CD14-positive monocyte (primary cell): ENCODE measurements at regions not wholly inside any gene's neighbourhood (a gene's known extent, or its start where the extent isn't known, plus 50 kb on each side); places are given as distances from the start of the nearest gene placed in this dataset.

Source experiments
- DNase-seq, 3 donors: peaks; one replicate each; pipeline ENCODE4 v3.0.0-alpha.2; 2011 to 2022
- H2AFZ ChIP-seq: 2 replicates; pipeline ENCODE4 v1.6.0; 2012; ENCODE audit warnings: mild to moderate bottlenecking, low read depth, low read length, inconsistent platforms; ENCODE audit not compliant: insufficient read depth, poor library complexity, severe bottlenecking
- H3K27ac ChIP-seq, 2 donors: 1 replicate in 1 of 2; 2 replicates in 1 of 2; pipeline ENCODE4 v1.5.1; 2012 to 2013; ENCODE audit warnings: low read length in 2 of 2, control low read depth in 1 of 2, inconsistent platforms in 1 of 2, low read depth in 1 of 2, mild to moderate bottlenecking in 1 of 2
- H3K27me3 ChIP-seq, 2 donors: one replicate each; pipeline versions ENCODE4 v1.6.0 to v1.6.1; 2011 to 2013; ENCODE audit warnings: low read length in 2 of 2; ENCODE audit not compliant: control insufficient read depth in 2 of 2, insufficient read depth in 2 of 2
- H3K36me3 ChIP-seq, 2 donors: replicated peaks in 1 of 2; 1 replicate in 1 of 2; 2 replicates in 1 of 2; pipeline versions ENCODE4 v1.5.1 to v1.6.1; 2012 to 2013; ENCODE audit warnings: low read length in 2 of 2, control low read depth in 1 of 2, inconsistent platforms in 1 of 2, mild to moderate bottlenecking in 1 of 2; ENCODE audit not compliant: insufficient read depth in 2 of 2, control insufficient read depth in 1 of 2
- H3K4me1 ChIP-seq, 2 donors: 1 replicate in 1 of 2; 2 replicates in 1 of 2; pipeline versions ENCODE4 v1.5.1 to v1.6.1; 2012 to 2013; ENCODE audit warnings: low read length in 2 of 2, control low read depth in 1 of 2, inconsistent platforms in 1 of 2, mild to moderate bottlenecking in 1 of 2, moderate library complexity in 1 of 2; ENCODE audit not compliant: insufficient read depth in 2 of 2, control insufficient read depth in 1 of 2
- H3K4me2 ChIP-seq: replicated peaks from 2 replicates; pipeline ENCODE3; 2012; ENCODE audit warnings: low read length, moderate library complexity, mild to moderate bottlenecking; ENCODE audit not compliant: poor library complexity, severe bottlenecking; ENCODE audit errors: extremely low read depth
- H3K4me3 ChIP-seq, 3 experiments: fragments of 200-600 bp in 1 of 3; sonication (generic) in 1 of 3; replicated peaks in 1 of 3; 1 replicate in 2 of 3; 2 replicates in 1 of 3; pipeline ENCODE4 v1.5.1; 2011 to 2013; ENCODE audit warnings: low read length in 3 of 3, mild to moderate bottlenecking in 3 of 3, control low read depth in 2 of 3, low read depth in 2 of 3, inconsistent platforms in 1 of 3, moderate library complexity in 1 of 3
- H3K79me2 ChIP-seq: 2 replicates; pipeline ENCODE4 v1.6.0; 2012; ENCODE audit warnings: mild to moderate bottlenecking, control low read depth, inconsistent platforms, low read length, moderate library complexity; ENCODE audit not compliant: insufficient read depth
- H3K9ac ChIP-seq: 2 replicates; pipeline ENCODE4 v1.6.0; 2017; ENCODE audit warnings: low read length, mild to moderate bottlenecking; ENCODE audit not compliant: insufficient read depth, poor library complexity, severe bottlenecking
- H3K9me3 ChIP-seq, 2 donors: replicated peaks in 1 of 2; 1 replicate in 1 of 2; 2 replicates in 1 of 2; pipeline versions ENCODE4 v1.5.1 to v1.6.1; 2012 to 2013; ENCODE audit warnings: low read length in 2 of 2, control low read depth in 1 of 2; ENCODE audit not compliant: control insufficient read depth in 1 of 2, insufficient read depth in 1 of 2
- H4K20me1 ChIP-seq: 2 replicates; pipeline ENCODE4 v1.6.0; 2012; ENCODE audit warnings: mild to moderate bottlenecking, low read length, control low read depth, moderate library complexity; ENCODE audit not compliant: insufficient read depth
- H3K27ac Mint-ChIP-seq, 7 donors: one replicate each; pipeline ENCODE4 v1.8.0; 2020; ENCODE audit warnings: mild to moderate bottlenecking in 7 of 7, mixed read lengths in 7 of 7, moderate library complexity in 6 of 7, inconsistent platforms in 2 of 7
- H3K27me3 Mint-ChIP-seq, 3 donors: one replicate each; pipeline ENCODE4 v1.8.0; 2021 to 2022; ENCODE audit warnings: low read depth in 3 of 3, mild to moderate bottlenecking in 3 of 3, mixed read lengths in 3 of 3, moderate library complexity in 3 of 3, inconsistent platforms in 1 of 3
- H3K36me3 Mint-ChIP-seq, 2 donors: one replicate each; pipeline ENCODE4 v1.8.0; 2020; ENCODE audit warnings: mixed read lengths in 2 of 2, inconsistent platforms in 1 of 2, mild to moderate bottlenecking in 1 of 2
- H3K4me1 Mint-ChIP-seq: one replicate; pipeline ENCODE4 v1.8.0; 2020; ENCODE audit warnings: mild to moderate bottlenecking, mixed read lengths
- H3K4me3 Mint-ChIP-seq, 2 donors: one replicate each; pipeline ENCODE4 v1.8.0; 2020; ENCODE audit warnings: mild to moderate bottlenecking in 2 of 2, mixed read lengths in 2 of 2, moderate library complexity in 1 of 2
- H3K9me3 Mint-ChIP-seq, 7 donors: one replicate each; pipeline ENCODE4 v1.8.0; 2020 to 2022; ENCODE audit warnings: mixed read lengths in 7 of 7, mild to moderate bottlenecking in 6 of 7, moderate library complexity in 6 of 7, inconsistent platforms in 2 of 7
- CTCF ChIP-seq: fragments of 200-600 bp; IDR thresholded peaks from one replicate; pipeline ENCODE4 v1.8.0; 2022; ENCODE audit warnings: antibody characterized with exemption, mild to moderate bottlenecking
- whole genome bisulfite sequencing: methylation state at CpG from one replicate; pipeline ENCODE4 v1.1.5; 2013; ENCODE audit warnings: missing lambda C conversion rate; ENCODE audit not compliant: insufficient coverage; 5-methylcytosine and 5-hydroxymethylcytosine counted together
- intact Hi-C, 2 donors: fragments of 100-400 bp; cut with micrococcal nuclease; formaldehyde crosslinking; loops; one replicate each; pipeline versions ENCODE4 v1.15.0 to v1.15.1; 2023

- Histone ChIP-seq H3K27me3 (no peaks in the 10 kb centered on the region), H3K79me2 (no peaks in the 10 kb centered on the region), H4K20me1 (no peaks in the 10 kb centered on the region), H3K9me3 (peaks cover 11 to 17% of the 10 kb centered on the region in 2 donors), H3K9ac (no peak overlapping the region), H3K4me2 (no peak overlapping the region), H3K36me3 (no peaks in the 10 kb centered on the region), H3K27ac (no peak overlapping the region), H2AFZ (no peak overlapping the region), H3K4me3 (no peak overlapping the region), H3K4me1 (peaks cover 0 to 2% of the 10 kb centered on the region in 2 donors)
- H3K4me3 Mint-ChIP-seq: no peak overlapping the region
- H3K9me3 Mint-ChIP-seq: peaks cover 5 to 18% (median 12%) of the 10 kb centered on the region in 7 donors
- H3K36me3 Mint-ChIP-seq: no peaks in the 10 kb centered on the region
- no peak overlapping the region for H3K27ac Mint-ChIP-seq
- peaks cover 5% of the 10 kb centered on the region for H3K4me1 Mint-ChIP-seq
- no peak for DNase-seq
- H3K27me3 Mint-ChIP-seq: peaks cover 0 to 2% (median 0%) of the 10 kb centered on the region in 3 donors
- intact Hi-C loops: no loop called here
- no peak for TF ChIP-seq CTCF
- WGBS: 100% methylated on average over 2 of the region's 2 CpGs
Observed at GRCh38 chr6:139801571-139802321, 427.3 kb upstream of the CITED2 start.

DNA sequence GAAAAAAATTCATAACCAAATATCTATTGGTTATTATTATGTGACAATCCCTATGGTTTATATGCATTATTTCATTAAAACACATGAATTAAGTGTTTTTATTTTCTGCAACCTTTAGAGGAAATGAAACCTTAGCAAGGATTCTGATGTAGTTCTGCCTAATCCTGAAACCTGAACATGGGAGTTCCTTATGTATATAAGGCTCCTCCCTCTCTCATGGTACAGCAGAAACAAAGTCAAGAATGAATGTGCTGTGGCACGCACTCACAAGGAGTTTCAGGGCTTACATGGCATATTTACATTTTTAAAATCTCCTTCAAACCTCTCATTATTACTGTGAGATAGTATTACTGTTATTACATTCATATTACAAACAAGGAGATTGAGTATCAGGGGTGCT is 426.4 kb upstream of the CITED2 start:
- peaks cover 11 to 17% of the 10 kb centered on the region in 2 donors for H3K9me3 ChIP-seq
- no peak overlapping the region for H2AFZ ChIP-seq
- H3K79me2 ChIP-seq: no peaks in the 10 kb centered on the region
- no peak overlapping the region for H3K4me3 ChIP-seq
- H3K4me2 ChIP-seq: no peak overlapping the region
- no peaks in the 10 kb centered on the region for H3K36me3 ChIP-seq
- no CpG with 5 or more reads among the region's 1 CpG for WGBS
- Mint-ChIP-seq H3K36me3 (no peaks in the 10 kb centered on the region), H3K27ac (no peak overlapping the region), H3K4me3 (no peak overlapping the region), H3K27me3 (peaks cover 0 to 2% (median 0%) of the 10 kb centered on the region in 3 donors), H3K4me1 (peaks cover 5% of the 10 kb centered on the region), H3K9me3 (peaks cover 5 to 19% (median 12%) of the 10 kb centered on the region in 7 donors)
- H4K20me1 ChIP-seq: no peaks in the 10 kb centered on the region
- TF ChIP-seq CTCF: no peak
- DNase-seq: no peak
- no peak overlapping the region for H3K27ac ChIP-seq
- intact Hi-C loops: no loop called here
- peaks cover 0 to 2% of the 10 kb centered on the region in 2 donors for H3K4me1 ChIP-seq
- H3K9ac ChIP-seq: no peak overlapping the region
- H3K27me3 ChIP-seq: no peaks in the 10 kb centered on the region
